ENCODE measurements at regions not wholly inside any gene's neighbourhood (a gene's known extent, or its start where the extent isn't known, plus 50 kb on each side); places are given as distances from the start of the nearest gene placed in this dataset.

DNA sequence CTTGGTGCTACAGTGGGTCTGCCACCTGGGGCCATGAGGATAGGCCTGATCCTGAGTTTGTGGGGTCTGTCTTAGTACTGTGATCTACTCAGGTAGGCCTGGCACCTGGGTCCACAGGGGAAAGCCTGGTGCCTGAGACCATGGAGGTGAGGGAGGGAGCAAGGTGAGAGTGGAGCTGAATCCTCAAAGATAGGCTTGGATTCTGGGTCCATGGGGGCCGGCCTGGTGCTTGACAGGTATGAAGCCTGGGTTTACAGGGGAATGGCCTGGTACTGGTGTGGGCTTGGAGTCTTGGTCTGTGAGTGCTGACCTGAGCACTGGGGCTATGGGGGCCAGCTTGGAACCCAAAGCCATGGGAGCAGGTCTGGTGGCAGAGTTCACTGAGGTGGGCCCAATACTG is 439.2 kb upstream of the SMARCA2 start:
- TF ChIP-seq, protein P1, sequence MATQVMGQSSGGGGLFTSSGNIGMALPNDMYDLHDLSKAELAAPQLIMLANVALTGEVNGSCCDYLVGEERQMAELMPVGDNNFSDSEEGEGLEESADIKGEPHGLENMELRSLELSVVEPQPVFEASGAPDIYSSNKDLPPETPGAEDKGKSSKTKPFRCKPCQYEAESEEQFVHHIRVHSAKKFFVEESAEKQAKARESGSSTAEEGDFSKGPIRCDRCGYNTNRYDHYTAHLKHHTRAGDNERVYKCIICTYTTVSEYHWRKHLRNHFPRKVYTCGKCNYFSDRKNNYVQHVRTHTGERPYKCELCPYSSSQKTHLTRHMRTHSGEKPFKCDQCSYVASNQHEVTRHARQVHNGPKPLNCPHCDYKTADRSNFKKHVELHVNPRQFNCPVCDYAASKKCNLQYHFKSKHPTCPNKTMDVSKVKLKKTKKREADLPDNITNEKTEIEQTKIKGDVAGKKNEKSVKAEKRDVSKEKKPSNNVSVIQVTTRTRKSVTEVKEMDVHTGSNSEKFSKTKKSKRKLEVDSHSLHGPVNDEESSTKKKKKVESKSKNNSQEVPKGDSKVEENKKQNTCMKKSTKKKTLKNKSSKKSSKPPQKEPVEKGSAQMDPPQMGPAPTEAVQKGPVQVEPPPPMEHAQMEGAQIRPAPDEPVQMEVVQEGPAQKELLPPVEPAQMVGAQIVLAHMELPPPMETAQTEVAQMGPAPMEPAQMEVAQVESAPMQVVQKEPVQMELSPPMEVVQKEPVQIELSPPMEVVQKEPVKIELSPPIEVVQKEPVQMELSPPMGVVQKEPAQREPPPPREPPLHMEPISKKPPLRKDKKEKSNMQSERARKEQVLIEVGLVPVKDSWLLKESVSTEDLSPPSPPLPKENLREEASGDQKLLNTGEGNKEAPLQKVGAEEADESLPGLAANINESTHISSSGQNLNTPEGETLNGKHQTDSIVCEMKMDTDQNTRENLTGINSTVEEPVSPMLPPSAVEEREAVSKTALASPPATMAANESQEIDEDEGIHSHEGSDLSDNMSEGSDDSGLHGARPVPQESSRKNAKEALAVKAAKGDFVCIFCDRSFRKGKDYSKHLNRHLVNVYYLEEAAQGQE (IDR thresholded peaks at IDR 0.05; ENCODE audit: borderline replicate concordance), result no peak
- TF ChIP-seq EZH2 (IDR thresholded peaks at IDR 0.05; ENCODE audit: borderline replicate concordance, insufficient read depth, low read length, poor library complexity, severe bottlenecking) (no peak), POLR2AphosphoS5 (IDR thresholded peaks at IDR 0.05) (no peak), MXI1 (conservative IDR thresholded peaks at IDR 0.05; ENCODE audit: poor library complexity, severe bottlenecking) (no peak), RAD21 (conservative IDR thresholded peaks at IDR 0.05) (no peak)
- no peaks in the 10 kb centered on the region for H3K27me3 ChIP-seq (ENCODE audit: insufficient read depth, low read depth, low read length)
- peaks cover 4% of the 10 kb centered on the region for H3K9me3 ChIP-seq (ENCODE audit: low read length)
- H3K9ac ChIP-seq (ENCODE audit: low read length), result no peak overlapping the region
- no peaks in the 10 kb centered on the region for H4K20me1 ChIP-seq (ENCODE audit: insufficient read depth)
- no peaks in the 10 kb centered on the region for H3K36me3 ChIP-seq (ENCODE audit: insufficient read depth, low read length)
- H3F3A ChIP-seq (ENCODE audit: insufficient read depth, low read length, poor library complexity, severe bottlenecking), result no peaks in the 10 kb centered on the region
- H2AFZ ChIP-seq (ENCODE audit: low read depth, low read length), result no peak overlapping the region
- H3K27ac ChIP-seq (ENCODE audit: low read length), result no peak overlapping the region
- no peaks in the 10 kb centered on the region for H3K9me2 ChIP-seq (ENCODE audit: insufficient read depth, low read length)
- H3K4me2 ChIP-seq (ENCODE audit: low read length), result no peak overlapping the region
- no peaks in the 10 kb centered on the region for H3K79me2 ChIP-seq (replicated peaks; ENCODE audit: insufficient read depth, low read length)
- H3K4me3 ChIP-seq (ENCODE audit: low read length), result no peak overlapping the region

DNA sequence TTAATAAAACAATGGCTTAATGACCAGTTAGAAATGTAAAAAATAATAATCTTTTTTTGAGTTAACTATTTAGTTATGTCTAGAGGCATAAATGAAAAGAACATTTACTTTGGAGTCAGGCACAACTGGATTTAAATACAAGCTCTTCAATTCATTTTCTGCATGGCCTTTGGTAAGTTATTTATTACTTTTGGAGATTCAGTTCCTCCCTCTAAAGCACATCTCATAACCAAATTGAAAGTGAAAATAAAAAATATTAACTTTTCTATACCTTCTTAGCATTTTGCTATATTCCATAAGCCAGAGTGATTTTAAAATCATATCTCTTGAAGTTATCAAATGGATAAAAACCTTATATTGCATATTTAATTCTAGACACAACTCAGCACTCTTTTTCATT is 434.9 kb upstream of the SMARCA2 start:
- no peak overlapping the region for H3K4me3 ChIP-seq (ENCODE audit: low read length)
- no peaks in the 10 kb centered on the region for H3K36me3 ChIP-seq (ENCODE audit: insufficient read depth, low read length)
- no peak overlapping the region for H3K9ac ChIP-seq (ENCODE audit: low read length)
- H3K9me2 ChIP-seq (ENCODE audit: insufficient read depth, low read length), result no peaks in the 10 kb centered on the region
- no peaks in the 10 kb centered on the region for H3K79me2 ChIP-seq (replicated peaks; ENCODE audit: insufficient read depth, low read length)
- H3K27ac ChIP-seq (ENCODE audit: low read length), result no peak overlapping the region
- no peaks in the 10 kb centered on the region for H3K27me3 ChIP-seq (ENCODE audit: insufficient read depth, low read depth, low read length)
- TF ChIP-seq SMC3 (conservative IDR thresholded peaks at IDR 0.05; ENCODE audit: poor library complexity) (no peak), EP300 (conservative IDR thresholded peaks at IDR 0.05; ENCODE audit: poor library complexity, severe bottlenecking) (no peak), EZH2 (IDR thresholded peaks at IDR 0.05; ENCODE audit: borderline replicate concordance, insufficient read depth, low read length, poor library complexity, severe bottlenecking) (no peak), RAD21 (conservative IDR thresholded peaks at IDR 0.05) (no peak), MXI1 (conservative IDR thresholded peaks at IDR 0.05; ENCODE audit: poor library complexity, severe bottlenecking) (no peak), POLR2AphosphoS5 (IDR thresholded peaks at IDR 0.05) (no peak), TAF1 (IDR thresholded peaks at IDR 0.05; ENCODE audit: low read depth) (no peak)
- TF ChIP-seq, protein P2, sequence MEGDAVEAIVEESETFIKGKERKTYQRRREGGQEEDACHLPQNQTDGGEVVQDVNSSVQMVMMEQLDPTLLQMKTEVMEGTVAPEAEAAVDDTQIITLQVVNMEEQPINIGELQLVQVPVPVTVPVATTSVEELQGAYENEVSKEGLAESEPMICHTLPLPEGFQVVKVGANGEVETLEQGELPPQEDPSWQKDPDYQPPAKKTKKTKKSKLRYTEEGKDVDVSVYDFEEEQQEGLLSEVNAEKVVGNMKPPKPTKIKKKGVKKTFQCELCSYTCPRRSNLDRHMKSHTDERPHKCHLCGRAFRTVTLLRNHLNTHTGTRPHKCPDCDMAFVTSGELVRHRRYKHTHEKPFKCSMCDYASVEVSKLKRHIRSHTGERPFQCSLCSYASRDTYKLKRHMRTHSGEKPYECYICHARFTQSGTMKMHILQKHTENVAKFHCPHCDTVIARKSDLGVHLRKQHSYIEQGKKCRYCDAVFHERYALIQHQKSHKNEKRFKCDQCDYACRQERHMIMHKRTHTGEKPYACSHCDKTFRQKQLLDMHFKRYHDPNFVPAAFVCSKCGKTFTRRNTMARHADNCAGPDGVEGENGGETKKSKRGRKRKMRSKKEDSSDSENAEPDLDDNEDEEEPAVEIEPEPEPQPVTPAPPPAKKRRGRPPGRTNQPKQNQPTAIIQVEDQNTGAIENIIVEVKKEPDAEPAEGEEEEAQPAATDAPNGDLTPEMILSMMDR (IDR thresholded peaks at IDR 0.05; ENCODE audit: poor library complexity, severe bottlenecking), result no peak
- TF ChIP-seq, protein P1 (IDR thresholded peaks at IDR 0.05; ENCODE audit: borderline replicate concordance), result no peak
- H2AFZ ChIP-seq (ENCODE audit: low read depth, low read length), result no peak overlapping the region
- no peak overlapping the region for H3K4me2 ChIP-seq (ENCODE audit: low read length)
- no peaks in the 10 kb centered on the region for H4K20me1 ChIP-seq (ENCODE audit: insufficient read depth)
- H3F3A ChIP-seq (ENCODE audit: insufficient read depth, low read length, poor library complexity, severe bottlenecking), result no peaks in the 10 kb centered on the region
- H3K9me3 ChIP-seq (ENCODE audit: low read length), result peaks cover 4% of the 10 kb centered on the region

Measured in neural cell (in vitro differentiated cells).